NCI-H1092 treated with DMSO at 0.1 percent for 48 hours (cell line): ENCODE measurements at regions not wholly inside any gene's neighbourhood (a gene's known extent, or its start where the extent isn't known, plus 50 kb on each side); places are given as distances from the start of the nearest gene placed in this dataset.

Source experiments
- DNase-seq: peaks from one replicate; lab custom pipeline; 2025; lab: John Stamatoyannopoulos, UW

- DNase-seq: no peak
Observed at GRCh38 chr2:17306219-17306618, 212.0 kb downstream of the RAD51AP2 start.

GRCh38 chr2:17303521-17303920 is 214.7 kb downstream of the RAD51AP2 start:
- no peak for DNase-seq

GRCh38 chr2:17303054-17303453 is 215.2 kb downstream of the RAD51AP2 start:
- no peak for DNase-seq

- no peak for DNase-seq
Observed at GRCh38 chr2:17302281-17302680, 216.0 kb downstream of the RAD51AP2 start.

- no peak for DNase-seq
Observed at GRCh38 chr2:17301437-17301836, 216.8 kb downstream of the RAD51AP2 start.

GRCh38 chr2:17299891-17300540 is 218.2 kb downstream of the RAD51AP2 start:
- no peak for DNase-seq

GRCh38 chr2:17298453-17298852 is 219.8 kb downstream of the RAD51AP2 start:
- no peak for DNase-seq

- DNase-seq: no peak
Observed at GRCh38 chr2:17296686-17297085, 221.6 kb downstream of the RAD51AP2 start.

GRCh38 chr2:17289669-17290068 is 228.6 kb downstream of the RAD51AP2 start:
- DNase-seq: no peak

GRCh38 chr2:17287183-17287582 is 231.1 kb downstream of the RAD51AP2 start:
- DNase-seq: no peak

GRCh38 chr2:17282826-17283225 is 235.4 kb downstream of the RAD51AP2 start:
- DNase-seq: no peak

- no peak for DNase-seq
Observed at GRCh38 chr2:17282245-17282644, 236.0 kb downstream of the RAD51AP2 start.

- DNase-seq: no peak
Observed at GRCh38 chr2:17276220-17276619, 242.0 kb downstream of the RAD51AP2 start.

- DNase-seq: peak; percentile 94
Observed at GRCh38 chr2:17272652-17273525, 245.4 kb downstream of the RAD51AP2 start.

GRCh38 chr2:17272170-17272569 is 246.1 kb downstream of the RAD51AP2 start:
- DNase-seq: peak; percentile 33

- no peak for DNase-seq
Observed at GRCh38 chr2:17271416-17271815, 246.8 kb downstream of the RAD51AP2 start.

- no peak for DNase-seq
Observed at GRCh38 chr2:17270894-17271293, 247.3 kb downstream of the RAD51AP2 start.

GRCh38 chr2:17263570-17263968 is 254.7 kb downstream of the RAD51AP2 start:
- no peak for DNase-seq

GRCh38 chr2:17262854-17263569 is 255.2 kb downstream of the RAD51AP2 start:
- DNase-seq: no peak

GRCh38 chr2:17259613-17260012 is 258.6 kb downstream of the RAD51AP2 start:
- no peak for DNase-seq

- DNase-seq: no peak
Observed at GRCh38 chr2:17258861-17259260, 259.4 kb downstream of the RAD51AP2 start.

GRCh38 chr2:17257189-17257909 is 260.9 kb downstream of the RAD51AP2 start:
- DNase-seq: no peak
